Karpas-422 (cell line): ENCODE measurements at regions not wholly inside any gene's neighbourhood (a gene's known extent, or its start where the extent isn't known, plus 50 kb on each side); places are given as distances from the start of the nearest gene placed in this dataset.

Experiments
- DNase-seq: peaks from one replicate; pipeline ENCODE4 v3.0.0-alpha.2; 2015
- H2AFZ ChIP-seq: fragments of 200-600 bp; sonication (generic); 2 replicates; pipeline ENCODE4 v1.6.1; 2014; ENCODE audit warnings: antibody characterized with exemption, low read length, mixed read lengths
- H3K27ac ChIP-seq: fragments of 200-600 bp; sonication (generic); 2 replicates; pipeline ENCODE4 v1.5.1; 2014; ENCODE audit warnings: mild to moderate bottlenecking, low read length, moderate library complexity
- H3K27me3 ChIP-seq: fragments of 200-600 bp; sonication (generic); 2 replicates; pipeline ENCODE4 v1.6.1; 2014; ENCODE audit warnings: low read length, mixed read lengths
- H3K36me3 ChIP-seq: fragments of 200-600 bp; sonication (generic); 2 replicates; pipeline ENCODE4 v1.6.1; 2014; ENCODE audit warnings: low read length, mixed read lengths; ENCODE audit not compliant: insufficient read depth
- H3K4me1 ChIP-seq: fragments of 200-600 bp; sonication (generic); 2 replicates; pipeline ENCODE4 v1.6.1; 2014; ENCODE audit warnings: mild to moderate bottlenecking, low read length, mixed read lengths
- H3K4me2 ChIP-seq: fragments of 200-600 bp; sonication (generic); 2 replicates; pipeline ENCODE4 v1.6.1; 2014; ENCODE audit warnings: low read length, low read depth, mild to moderate bottlenecking; ENCODE audit not compliant: poor library complexity, severe bottlenecking
- H3K4me3 ChIP-seq: fragments of 200-600 bp; sonication (generic); 2 replicates; pipeline ENCODE4 v1.5.1; 2014; ENCODE audit warnings: mild to moderate bottlenecking, antibody characterized with exemption, low read length, mixed read lengths
- H3K79me2 ChIP-seq: fragments of 200-600 bp; sonication (generic); 2 replicates; pipeline ENCODE4 v1.6.1; 2014; ENCODE audit warnings: mild to moderate bottlenecking, low read length, mixed read lengths
- H3K9ac ChIP-seq: fragments of 200-600 bp; sonication (generic); 2 replicates; pipeline ENCODE4 v1.6.0; 2014; ENCODE audit warnings: low read length
- H3K9me2 ChIP-seq: fragments of 200-600 bp; sonication (generic), shearing (Covaris generic); replicated peaks from 2 replicates; pipeline ENCODE4 v1.6.0; 2014; ENCODE audit warnings: mild to moderate bottlenecking, low read length, moderate library complexity; ENCODE audit not compliant: insufficient read depth
- H3K9me3 ChIP-seq: fragments of 300-700, 200-600 bp; sonication (generic); 2 replicates; pipeline ENCODE4 v1.6.1; 2014; ENCODE audit warnings: low read length, mixed read lengths
- H4K20me1 ChIP-seq: fragments of 200-600 bp; sonication (generic); 2 replicates; pipeline ENCODE4 v1.6.1; 2014; ENCODE audit warnings: mild to moderate bottlenecking, antibody characterized with exemption, low read length, low read depth; ENCODE audit not compliant: insufficient read depth

DNA sequence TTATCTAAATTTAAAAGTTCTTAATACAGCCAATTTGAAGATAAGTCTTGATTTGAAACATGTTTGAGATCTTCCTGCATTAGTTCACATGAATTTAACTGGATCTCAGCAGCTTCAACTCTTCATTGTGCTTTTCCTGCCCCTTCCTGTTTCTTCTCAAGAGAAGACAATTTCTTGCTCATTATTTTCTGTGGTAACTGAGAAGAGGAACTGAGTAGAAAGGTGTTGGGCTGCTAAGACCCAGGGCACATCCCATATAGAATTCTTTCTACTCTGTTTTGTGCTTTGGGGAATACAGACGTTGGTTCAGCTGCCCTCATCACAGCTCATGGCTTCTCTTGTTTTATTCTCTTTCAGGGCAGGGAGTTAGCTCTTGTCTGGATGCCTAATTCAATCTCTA lies 110.2 kb downstream of the SNAPC1 start:
- no peaks in the 10 kb centered on the region for H3K9me2 ChIP-seq
- no peaks in the 10 kb centered on the region for H3K27me3 ChIP-seq
- H3K4me3 ChIP-seq, result no peak overlapping the region
- H3K27ac ChIP-seq, result 0 out of 2 replicates have a peak overlapping the region, but pooled peaks have one; percentile 9
- peaks cover 32% of the 10 kb centered on the region for H3K4me1 ChIP-seq
- H3K4me2 ChIP-seq, result peak overlapping the region; percentile 2
- H3K36me3 ChIP-seq, result peaks cover 3% of the 10 kb centered on the region
- H3K9ac ChIP-seq, result no peak overlapping the region
- H3K9me3 ChIP-seq, result peaks cover 15% of the 10 kb centered on the region
- DNase-seq, result peak; percentile 78
- H3K79me2 ChIP-seq, result no peaks in the 10 kb centered on the region
- no peaks in the 10 kb centered on the region for H4K20me1 ChIP-seq
- peak overlapping the region; percentile 41 for H2AFZ ChIP-seq

DNA sequence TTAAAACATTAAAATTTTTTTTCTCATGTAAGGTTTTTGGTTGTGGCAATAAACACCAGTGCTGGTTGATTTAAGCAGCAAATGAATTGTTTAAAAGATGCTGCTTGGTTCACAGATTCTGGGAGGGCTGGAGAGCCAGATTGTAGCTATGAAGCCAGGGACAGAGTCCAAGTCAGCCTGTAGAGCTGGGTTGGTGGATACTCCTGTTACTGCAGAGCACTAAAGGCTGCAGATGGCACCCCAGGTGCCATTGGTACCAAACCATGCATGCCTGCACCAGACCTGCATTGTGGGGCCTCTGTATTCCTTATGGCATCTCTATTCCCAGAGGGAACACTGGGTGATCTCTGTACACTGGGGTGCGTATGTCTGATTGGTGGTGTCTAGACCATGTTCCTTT lies 113.3 kb downstream of the SNAPC1 start:
- Histone ChIP-seq H2AFZ (no peak overlapping the region), H3K9me3 (peaks cover 9% of the 10 kb centered on the region; the same call in 1 of the 2 replicates), H3K36me3 (peaks cover 3% of the 10 kb centered on the region; the same call in 1 of the 2 replicates), H3K27ac (no peak overlapping the region), H3K9ac (no peak overlapping the region), H3K79me2 (no peaks in the 10 kb centered on the region), H3K27me3 (no peaks in the 10 kb centered on the region), H3K4me3 (no peak overlapping the region), H4K20me1 (no peaks in the 10 kb centered on the region), H3K4me2 (no peak overlapping the region), H3K4me1 (peaks cover 26% of the 10 kb centered on the region), H3K9me2 (no peaks in the 10 kb centered on the region)
- no peak for DNase-seq

DNA sequence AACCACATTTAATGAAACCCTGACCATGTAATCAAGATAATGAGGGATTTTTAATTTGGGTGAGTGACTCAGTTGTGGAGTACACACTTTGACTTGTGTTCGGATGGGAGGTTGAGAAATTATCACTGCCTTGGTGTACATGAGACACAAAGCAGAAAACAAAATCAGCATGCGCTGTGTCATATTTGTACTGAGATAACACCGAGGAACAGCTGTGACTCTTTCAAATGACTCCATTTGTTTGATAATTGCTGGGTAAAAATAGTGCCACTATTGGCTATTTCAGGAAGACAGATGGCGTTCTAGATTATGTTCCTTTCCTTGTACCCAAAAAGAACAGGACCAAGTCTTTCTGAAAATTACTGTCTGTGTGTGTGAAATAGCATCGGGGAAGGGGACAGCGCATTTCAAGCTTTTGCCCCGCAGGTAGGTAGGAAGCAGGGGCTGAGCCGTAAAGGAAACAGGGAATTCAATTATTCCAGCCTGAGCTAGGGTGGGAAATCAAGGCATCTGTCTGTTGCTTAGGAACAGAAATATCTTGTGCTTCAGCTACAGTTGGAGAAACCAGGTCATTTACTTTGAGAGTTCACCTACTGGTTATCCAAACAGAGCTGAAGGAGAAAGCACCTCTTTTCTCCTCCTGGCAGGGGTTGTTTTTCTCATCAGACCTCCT lies 114.3 kb downstream of the SNAPC1 start:
- Histone ChIP-seq H3K36me3 (no peaks in the 10 kb centered on the region), H3K27me3 (no peaks in the 10 kb centered on the region), H2AFZ (0 out of 2 replicates have a peak overlapping the region, but pooled peaks have one; percentile 5), H3K27ac (no peak overlapping the region), H3K9me3 (no peaks in the 10 kb centered on the region), H3K9ac (no peak overlapping the region), H3K79me2 (no peaks in the 10 kb centered on the region), H4K20me1 (no peaks in the 10 kb centered on the region), H3K4me1 (peaks cover 33% of the 10 kb centered on the region), H3K4me2 (peak overlapping the region; percentile 24), H3K9me2 (no peaks in the 10 kb centered on the region), H3K4me3 (no peak overlapping the region)
- DNase-seq, result no peak

DNA sequence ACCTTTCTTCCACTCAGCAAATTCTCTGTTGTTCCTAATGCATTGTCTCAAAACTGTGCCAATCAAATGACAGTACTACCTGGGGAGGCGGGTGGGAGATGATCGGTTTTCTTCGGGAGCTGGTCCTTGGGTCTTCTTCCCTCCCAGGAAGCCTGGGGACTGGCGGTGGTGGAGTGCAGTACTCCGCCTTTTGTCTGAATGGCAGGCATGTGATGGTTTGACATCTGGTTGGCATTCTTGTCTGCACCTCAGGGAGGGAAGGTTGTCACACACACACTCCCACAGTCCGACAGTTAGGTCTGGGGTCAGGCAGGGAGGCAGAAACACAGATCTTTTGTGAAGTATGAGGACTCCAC lies 114.8 kb downstream of the SNAPC1 start:
- Histone ChIP-seq H4K20me1 (no peaks in the 10 kb centered on the region), H2AFZ (no peak overlapping the region), H3K36me3 (no peaks in the 10 kb centered on the region), H3K4me2 (no peak overlapping the region), H3K9me3 (no peaks in the 10 kb centered on the region), H3K4me1 (peaks cover 33% of the 10 kb centered on the region), H3K27ac (no peak overlapping the region), H3K27me3 (no peaks in the 10 kb centered on the region), H3K79me2 (no peaks in the 10 kb centered on the region), H3K9ac (no peak overlapping the region), H3K4me3 (no peak overlapping the region), H3K9me2 (no peaks in the 10 kb centered on the region)
- DNase-seq, result no peak

DNA sequence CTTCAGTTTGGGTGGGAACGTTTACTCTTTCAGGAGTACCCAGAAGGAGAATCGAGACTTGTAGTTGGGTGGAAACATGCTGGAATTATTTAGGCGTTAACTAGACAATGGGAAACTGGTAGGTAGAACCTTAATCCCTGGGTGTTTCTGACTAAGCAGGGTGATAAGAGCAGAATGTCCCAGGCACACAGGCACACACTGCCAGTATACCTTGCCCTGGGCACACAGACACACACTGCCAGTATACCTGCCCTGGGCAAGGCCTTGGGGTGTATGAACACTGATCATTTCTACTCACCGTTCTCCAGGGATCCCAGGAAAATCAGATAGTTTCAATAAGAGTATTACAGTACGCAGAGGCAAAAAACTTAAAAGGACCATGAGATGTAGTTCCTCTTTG lies 115.5 kb downstream of the SNAPC1 start:
- H3K4me2 ChIP-seq, result no peak overlapping the region
- H3K9me2 ChIP-seq, result no peaks in the 10 kb centered on the region
- H3K36me3 ChIP-seq, result no peaks in the 10 kb centered on the region
- H2AFZ ChIP-seq, result no peak overlapping the region
- H3K27ac ChIP-seq, result no peak overlapping the region
- peaks cover 27% of the 10 kb centered on the region for H3K4me1 ChIP-seq
- no peaks in the 10 kb centered on the region for H3K27me3 ChIP-seq
- no peak overlapping the region for H3K4me3 ChIP-seq
- H3K79me2 ChIP-seq, result no peaks in the 10 kb centered on the region
- H4K20me1 ChIP-seq, result no peaks in the 10 kb centered on the region
- H3K9me3 ChIP-seq, result no peaks in the 10 kb centered on the region
- no peak overlapping the region for H3K9ac ChIP-seq
- DNase-seq, result no peak

DNA sequence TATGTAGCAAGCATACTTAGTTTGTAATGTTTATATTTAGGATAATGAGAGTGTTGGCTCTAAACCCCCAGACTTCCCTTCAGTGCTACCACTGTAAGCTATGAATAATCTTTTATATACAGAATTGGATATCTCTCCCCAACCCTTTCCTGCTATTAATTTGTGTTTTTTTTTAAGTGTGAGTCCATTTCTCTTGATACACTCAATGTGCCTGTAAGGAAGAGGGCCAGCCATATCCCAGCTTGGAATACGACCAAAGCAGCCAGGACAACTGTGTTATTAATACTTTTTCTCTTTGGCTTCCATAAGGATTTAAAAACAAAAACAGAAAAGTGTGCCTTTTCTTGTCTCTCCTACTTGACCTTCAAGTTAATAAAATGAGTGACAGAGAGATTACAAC lies 116.7 kb downstream of the SNAPC1 start:
- no peak overlapping the region for H3K27ac ChIP-seq
- H2AFZ ChIP-seq, result no peak overlapping the region
- no peaks in the 10 kb centered on the region for H4K20me1 ChIP-seq
- no peaks in the 10 kb centered on the region for H3K36me3 ChIP-seq
- no peaks in the 10 kb centered on the region for H3K9me3 ChIP-seq
- H3K4me1 ChIP-seq, result peaks cover 25% of the 10 kb centered on the region
- H3K4me2 ChIP-seq, result no peak overlapping the region
- no peak for DNase-seq
- H3K9me2 ChIP-seq, result no peaks in the 10 kb centered on the region
- H3K79me2 ChIP-seq, result no peaks in the 10 kb centered on the region
- no peaks in the 10 kb centered on the region for H3K27me3 ChIP-seq
- no peak overlapping the region for H3K9ac ChIP-seq
- no peak overlapping the region for H3K4me3 ChIP-seq

DNA sequence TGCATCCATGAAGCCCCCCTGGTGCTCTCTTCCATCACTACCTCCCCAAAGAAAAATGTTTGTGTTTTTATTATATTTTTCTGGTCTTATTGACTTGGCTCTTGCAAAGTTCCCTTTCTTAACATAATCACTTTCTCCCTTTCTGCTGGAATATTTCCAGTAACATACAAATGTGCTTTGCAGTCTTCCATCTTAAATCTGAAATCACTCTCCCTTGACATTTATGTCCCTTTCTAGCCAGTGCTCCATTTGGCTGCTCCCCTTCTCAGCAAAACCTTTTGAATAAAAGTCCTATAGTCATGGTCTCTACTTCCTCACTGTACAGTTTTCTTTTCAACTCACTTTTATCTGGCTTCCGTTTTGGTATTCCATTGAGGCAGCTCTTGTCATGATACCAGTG lies 118.8 kb downstream of the SNAPC1 start:
- peaks cover 33% of the 10 kb centered on the region for H3K4me1 ChIP-seq
- peak overlapping the region; percentile 4; the same call in 1 of the 2 replicates for H2AFZ ChIP-seq
- H3K9ac ChIP-seq, result no peak overlapping the region
- H3K79me2 ChIP-seq, result no peaks in the 10 kb centered on the region
- H4K20me1 ChIP-seq, result no peaks in the 10 kb centered on the region
- DNase-seq, result no peak
- H3K4me2 ChIP-seq, result no peak overlapping the region
- no peak overlapping the region for H3K27ac ChIP-seq
- H3K9me2 ChIP-seq, result no peaks in the 10 kb centered on the region
- H3K36me3 ChIP-seq, result no peaks in the 10 kb centered on the region
- no peaks in the 10 kb centered on the region for H3K9me3 ChIP-seq
- no peak overlapping the region for H3K4me3 ChIP-seq
- no peaks in the 10 kb centered on the region for H3K27me3 ChIP-seq

DNA sequence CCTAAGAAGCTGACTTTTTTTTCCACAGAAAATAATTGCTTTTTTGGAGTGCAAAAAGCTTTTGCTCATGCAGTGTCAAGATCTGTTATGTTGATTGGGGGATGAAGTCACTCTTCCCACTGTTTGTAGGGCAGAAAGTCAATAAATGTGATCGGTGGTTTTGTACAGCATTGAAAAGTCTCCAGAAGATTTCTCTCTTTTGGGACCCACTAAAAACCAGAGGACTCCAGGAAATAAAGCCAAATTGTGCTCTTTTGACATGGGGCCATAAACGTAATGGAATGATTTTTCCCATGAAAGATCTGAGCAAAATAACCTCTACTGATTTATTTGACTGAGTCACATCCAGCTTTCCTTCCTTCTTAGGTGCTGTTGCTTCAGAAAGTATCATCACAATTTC lies 122.5 kb downstream of the SNAPC1 start:
- no peaks in the 10 kb centered on the region for H3K27me3 ChIP-seq
- H3K9me2 ChIP-seq, result no peaks in the 10 kb centered on the region
- no peaks in the 10 kb centered on the region for H4K20me1 ChIP-seq
- no peaks in the 10 kb centered on the region for H3K79me2 ChIP-seq
- peak overlapping the region; percentile 11; the same call in 1 of the 2 replicates for H3K4me3 ChIP-seq
- no peak for DNase-seq
- peak overlapping the region; percentile 21 for H3K27ac ChIP-seq
- H3K4me1 ChIP-seq, result peaks cover 51% of the 10 kb centered on the region
- peak overlapping the region; percentile 53 for H3K4me2 ChIP-seq
- H3K9ac ChIP-seq, result no peak overlapping the region
- H2AFZ ChIP-seq, result peak overlapping the region; percentile 82
- no peaks in the 10 kb centered on the region for H3K36me3 ChIP-seq
- no peaks in the 10 kb centered on the region for H3K9me3 ChIP-seq
